HG02642 (cell line): ENCODE measurements at regions not wholly inside any gene's neighbourhood (a gene's known extent, or its start where the extent isn't known, plus 50 kb on each side); places are given as distances from the start of the nearest gene placed in this dataset.
A peak's percentile ranks its signal among the peaks of the same experiment; 100 is the strongest.
"Not testable (repeated sequence)": the region's sequence is repeated elsewhere in the genome, so short reads cannot be mapped to it uniquely, and the experiment has no call there.

Experiments
- ATAC-seq: cut with Tn5 transposase; IDR thresholded peaks from one replicate; pipeline ENCODE4 v1.9.1; 2021; ENCODE audit warnings: mild to moderate bottlenecking; ENCODE audit not compliant: unreplicated experiment, poor library complexity

- ATAC-seq = no peak
Observed at GRCh38 chr9:16052757-16053530, 500.1 kb downstream of the CCDC171 start.

- no peak for ATAC-seq
Observed at GRCh38 chr9:16057541-16057940, 504.7 kb downstream of the CCDC171 start.

- ATAC-seq = no peak
Observed at GRCh38 chr9:16058131-16058549, 505.3 kb downstream of the CCDC171 start.

- ATAC-seq = peak; percentile 65
Observed at GRCh38 chr9:16060436-16061129, 507.7 kb downstream of the CCDC171 start.

- no peak for ATAC-seq
Observed at GRCh38 chr9:16062542-16063240, 509.8 kb downstream of the CCDC171 start.

GRCh38 chr9:16063241-16063591, 510.4 kb downstream of the CCDC171 start:
- no peak for ATAC-seq

GRCh38 chr9:16064771-16065170, 511.9 kb downstream of the CCDC171 start:
- ATAC-seq = no peak

- not testable (repeated sequence) for ATAC-seq
Observed at GRCh38 chr9:16066201-16066600, 513.4 kb downstream of the CCDC171 start.

GRCh38 chr9:16068476-16068875, 515.6 kb downstream of the CCDC171 start:
- ATAC-seq = no peak

GRCh38 chr9:16069249-16069648, 516.4 kb downstream of the CCDC171 start:
- no peak for ATAC-seq

GRCh38 chr9:16069671-16070454, 517.0 kb downstream of the CCDC171 start:
- ATAC-seq = no peak

- ATAC-seq = no peak
Observed at GRCh38 chr9:16070455-16071145, 517.8 kb downstream of the CCDC171 start.

GRCh38 chr9:16071400-16071799, 518.6 kb downstream of the CCDC171 start:
- no peak for ATAC-seq

GRCh38 chr9:16074963-16075362, 522.1 kb downstream of the CCDC171 start:
- no peak for ATAC-seq

- no peak for ATAC-seq
Observed at GRCh38 chr9:16075696-16076095, 522.9 kb downstream of the CCDC171 start.

GRCh38 chr9:16076511-16076910, 523.7 kb downstream of the CCDC171 start:
- no peak for ATAC-seq

GRCh38 chr9:16082796-16083195, 530.0 kb downstream of the CCDC171 start:
- ATAC-seq = no peak

GRCh38 chr9:16085167-16085726, 532.4 kb downstream of the CCDC171 start:
- no peak for ATAC-seq

GRCh38 chr9:16090907-16091629, 538.2 kb downstream of the CCDC171 start:
- no peak for ATAC-seq
